Fibroblast of villous mesenchyme (primary cell): ENCODE measurements at regions not wholly inside any gene's neighbourhood (a gene's known extent, or its start where the extent isn't known, plus 50 kb on each side); places are given as distances from the start of the nearest gene placed in this dataset.

ENCODE experiments used
- DNase-seq: peaks from one replicate; pipeline ENCODE4 v3.0.0-alpha.2; 2010; ENCODE audit warnings: low read depth
- H3K4me3 ChIP-seq: 2 replicates; pipeline ENCODE4 v1.5.1; 2011; ENCODE audit warnings: low read depth, mild to moderate bottlenecking, low read length
- CTCF ChIP-seq: IDR thresholded peaks from 2 replicates; pipeline ENCODE4 v1.5.1; 2012; ENCODE audit warnings: low read depth, mild to moderate bottlenecking, low read length; ENCODE audit not compliant: insufficient read depth

GRCh38 chr2:100733391-100734187 lies 86.3 kb upstream of the NPAS2 start:
- H3K4me3 ChIP-seq = no peak overlapping the region
- no peak for TF ChIP-seq CTCF
- peak; percentile 82 for DNase-seq

- H3K4me3 ChIP-seq = no peak overlapping the region
- TF ChIP-seq CTCF = no peak
- no peak for DNase-seq
Measured at GRCh38 chr2:100736121-100736915, 83.6 kb upstream of the NPAS2 start.

- TF ChIP-seq CTCF = no peak
- no peak for DNase-seq
Measured at GRCh38 chr2:100739735-100740432, 80.1 kb upstream of the NPAS2 start.

GRCh38 chr2:100741880-100742276 lies 78.1 kb upstream of the NPAS2 start:
- DNase-seq = no peak
- no peak for TF ChIP-seq CTCF
- no peak overlapping the region for H3K4me3 ChIP-seq

More at GRCh38 chr2:100739735-100740432, 80.1 kb upstream of the NPAS2 start:
- H3K4me3 ChIP-seq = no peak overlapping the region

- no peak for TF ChIP-seq CTCF
- H3K4me3 ChIP-seq = peak overlapping the region; percentile 20
- peak; percentile 95 for DNase-seq
Measured at GRCh38 chr2:100742277-100743254, 77.4 kb upstream of the NPAS2 start.

GRCh38 chr2:100743741-100744140 lies 76.2 kb upstream of the NPAS2 start:
- TF ChIP-seq CTCF = no peak
- no peak overlapping the region for H3K4me3 ChIP-seq
- DNase-seq = no peak
